LNCaP clone FGC (cell line): ENCODE measurements at regions not wholly inside any gene's neighbourhood (a gene's known extent, or its start where the extent isn't known, plus 50 kb on each side); places are given as distances from the start of the nearest gene placed in this dataset.

ENCODE experiments used
- DNase-seq: peaks from one replicate; pipeline ENCODE4 v3.0.0-alpha.2; 2011; ENCODE audit warnings: low read depth
- H3K4me3 ChIP-seq: 2 replicates; pipeline ENCODE4 v1.5.1; 2011; ENCODE audit warnings: mild to moderate bottlenecking, low read depth, low read length, control low read depth
- CTCF ChIP-seq: IDR thresholded peaks from 2 replicates; pipeline ENCODE4 v1.5.1; 2012; ENCODE audit warnings: mild to moderate bottlenecking; ENCODE audit not compliant: control insufficient read depth, insufficient read depth; ENCODE audit errors: extremely low read depth

- H3K4me3 ChIP-seq: no peak overlapping the region
- peak; percentile 93 for TF ChIP-seq CTCF
- no peak for DNase-seq
Observed at GRCh38 chr3:28667646-28668621, 319.3 kb upstream of the AZI2 start.

- no peak for DNase-seq
- TF ChIP-seq CTCF: no peak
- H3K4me3 ChIP-seq: no peak overlapping the region
Observed at GRCh38 chr3:28669870-28670269, 321.2 kb upstream of the AZI2 start.

- no peak for TF ChIP-seq CTCF
- H3K4me3 ChIP-seq: no peak overlapping the region
Observed at GRCh38 chr3:28672406-28672805, 323.8 kb upstream of the AZI2 start.

GRCh38 chr3:28673446-28673845, 324.8 kb upstream of the AZI2 start:
- DNase-seq: no peak
- no peak for TF ChIP-seq CTCF
- H3K4me3 ChIP-seq: no peak overlapping the region

More at GRCh38 chr3:28672406-28672805, 323.8 kb upstream of the AZI2 start:
- DNase-seq: no peak

- no peak for TF ChIP-seq CTCF
- H3K4me3 ChIP-seq: no peak overlapping the region
- no peak for DNase-seq
Observed at GRCh38 chr3:28674212-28674611, 325.6 kb upstream of the AZI2 start.

GRCh38 chr3:28677581-28677980, 329.0 kb upstream of the AZI2 start:
- no peak for DNase-seq
- H3K4me3 ChIP-seq: no peak overlapping the region
- no peak for TF ChIP-seq CTCF
